Mesenchymal stem cell (in vitro differentiated cells and primary cell): ENCODE measurements at regions not wholly inside any gene's neighbourhood (a gene's known extent, or its start where the extent isn't known, plus 50 kb on each side); places are given as distances from the start of the nearest gene placed in this dataset.
A peak's percentile ranks its signal among the peaks of the same experiment; 100 is the strongest.

Experiments
- DNase-seq: peaks from one replicate; pipeline ENCODE4 v3.0.0-alpha.2; 2013
- H2AFZ ChIP-seq: one replicate; pipeline ENCODE4 v1.6.1; 2013; ENCODE audit warnings: low read depth, mild to moderate bottlenecking, control low read depth, inconsistent platforms, low read length, moderate library complexity
- H2AK5ac ChIP-seq: 2 replicates; pipeline ENCODE4 v1.6.1; 2013; ENCODE audit warnings: low read length, moderate library complexity, mild to moderate bottlenecking, inconsistent platforms; ENCODE audit not compliant: severe bottlenecking
- H2BK120ac ChIP-seq: one replicate; pipeline ENCODE4 v1.6.1; 2013; ENCODE audit warnings: low read depth, mild to moderate bottlenecking, inconsistent platforms, low read length, moderate library complexity
- H2BK12ac ChIP-seq, 2 experiments: one replicate each; pipeline ENCODE4 v1.6.1; 2013; ENCODE audit warnings: inconsistent platforms in 2 of 2, low read length in 2 of 2, mild to moderate bottlenecking in 2 of 2, moderate library complexity in 2 of 2, control low read depth in 1 of 2
- H2BK15ac ChIP-seq: one replicate; pipeline ENCODE4 v1.6.1; 2013; ENCODE audit warnings: mild to moderate bottlenecking, low read depth, inconsistent platforms; ENCODE audit not compliant: poor library complexity, severe bottlenecking
- H2BK5ac ChIP-seq: 2 replicates; pipeline ENCODE4 v1.6.1; 2013; ENCODE audit warnings: low read depth, mild to moderate bottlenecking, low read length, control low read depth, inconsistent platforms; ENCODE audit not compliant: poor library complexity, severe bottlenecking
- H3K14ac ChIP-seq, 2 experiments: one replicate each; pipeline ENCODE4 v1.6.1; 2013; ENCODE audit warnings: inconsistent platforms in 2 of 2, low read length in 2 of 2, control low read depth in 1 of 2, mild to moderate bottlenecking in 1 of 2, moderate library complexity in 1 of 2
- H3K18ac ChIP-seq, 2 experiments: one replicate each; pipeline ENCODE4 v1.6.1; 2013; ENCODE audit warnings: inconsistent platforms in 2 of 2, low read length in 2 of 2, control low read depth in 1 of 2, low read depth in 1 of 2, mild to moderate bottlenecking in 1 of 2
- H3K23ac ChIP-seq, 2 experiments: one replicate each; pipeline ENCODE4 v1.6.1; 2013; ENCODE audit warnings: inconsistent platforms in 2 of 2, low read length in 2 of 2, mild to moderate bottlenecking in 2 of 2, moderate library complexity in 2 of 2, control low read depth in 1 of 2
- H3K27ac ChIP-seq: 2 replicates; pipeline ENCODE4 v1.5.1; 2013; ENCODE audit warnings: mild to moderate bottlenecking, moderate library complexity, low read length, control low read depth, inconsistent platforms; ENCODE audit not compliant: poor library complexity, severe bottlenecking
- H3K27me3 ChIP-seq, 2 experiments: 2 replicates each; pipeline versions ENCODE4 v1.6.1 to v1.7.0; 2013; ENCODE audit warnings: low read length in 2 of 2, mild to moderate bottlenecking in 2 of 2, moderate library complexity in 2 of 2, control low read depth in 1 of 2, inconsistent platforms in 1 of 2; ENCODE audit not compliant: control insufficient read depth in 1 of 2, insufficient read depth in 1 of 2
- H3K36me3 ChIP-seq, 2 experiments: 2 replicates each; pipeline versions ENCODE4 v1.6.1 to v1.7.0; 2013; ENCODE audit warnings: low read length in 2 of 2, control low read depth in 1 of 2, inconsistent platforms in 1 of 2, low read depth in 1 of 2, mild to moderate bottlenecking in 1 of 2; ENCODE audit not compliant: insufficient read depth in 2 of 2, control insufficient read depth in 1 of 2
- H3K4ac ChIP-seq, 2 experiments: one replicate each; pipeline ENCODE4 v1.6.1; 2013; ENCODE audit warnings: inconsistent platforms in 2 of 2, low read length in 2 of 2, mild to moderate bottlenecking in 2 of 2, moderate library complexity in 2 of 2, control low read depth in 1 of 2, low read depth in 1 of 2
- H3K4me1 ChIP-seq: 2 replicates; pipeline ENCODE4 v1.6.1; 2013; ENCODE audit warnings: low read depth, low read length, control low read depth; ENCODE audit not compliant: control insufficient read depth, insufficient read depth
- H3K4me2 ChIP-seq: 2 replicates; pipeline ENCODE4 v1.6.1; 2013; ENCODE audit warnings: low read length, mild to moderate bottlenecking, inconsistent platforms; ENCODE audit not compliant: poor library complexity, severe bottlenecking
- H3K4me3 ChIP-seq, 2 experiments: 2 replicates each; pipeline versions ENCODE4 v1.5.1 to v1.7.0; 2013; ENCODE audit warnings: low read length in 2 of 2, mild to moderate bottlenecking in 2 of 2, control low read depth in 1 of 2, low read depth in 1 of 2; ENCODE audit not compliant: insufficient read depth in 1 of 2
- H3K79me1 ChIP-seq: replicated peaks from 2 replicates; pipeline ENCODE4 v1.6.1; 2013; ENCODE audit warnings: mild to moderate bottlenecking, control low read depth, low read length, inconsistent platforms; ENCODE audit not compliant: poor library complexity, severe bottlenecking
- H3K9ac ChIP-seq: 2 replicates; pipeline ENCODE4 v1.7.0; 2013; ENCODE audit warnings: mild to moderate bottlenecking, low read length, moderate library complexity
- H3K9me3 ChIP-seq: 2 replicates; pipeline ENCODE4 v1.7.0; 2013; ENCODE audit warnings: mild to moderate bottlenecking, low read length; ENCODE audit not compliant: control insufficient read depth
- H4K8ac ChIP-seq: one replicate; pipeline ENCODE4 v1.6.1; 2013; ENCODE audit warnings: inconsistent platforms, mild to moderate bottlenecking, low read length, moderate library complexity
- H4K91ac ChIP-seq: one replicate; pipeline ENCODE4 v1.6.1; 2013; ENCODE audit warnings: mild to moderate bottlenecking, low read length, inconsistent platforms
- WGBS: methylation state at CpG from one replicate; pipeline ENCODE4 v1.1.7; 2013; ENCODE audit warnings: mixed read lengths; 5-methylcytosine and 5-hydroxymethylcytosine counted together

GRCh38 chr3:178001670-178002101 lies 534.5 kb upstream of the KCNMB2 start:
- H3K18ac ChIP-seq: peak overlapping the region in 1 of 2 experiments; percentile 79
- no peaks in the 10 kb centered on the region for H3K27me3 ChIP-seq
- no peak overlapping the region for H3K4ac ChIP-seq
- H2AK5ac ChIP-seq: no peak overlapping the region
- H3K4me2 ChIP-seq: no peak overlapping the region
- H2BK12ac ChIP-seq: no peak overlapping the region
- no peak overlapping the region for H3K23ac ChIP-seq
- no peak for DNase-seq
- no peaks in the 10 kb centered on the region for H3K4me1 ChIP-seq
- no peak overlapping the region for H3K27ac ChIP-seq
- H4K91ac ChIP-seq: no peak overlapping the region
- no peak overlapping the region for H3K4me3 ChIP-seq
- no peaks in the 10 kb centered on the region for H3K36me3 ChIP-seq
- H2BK120ac ChIP-seq: no peak overlapping the region
- H2BK15ac ChIP-seq: no peak overlapping the region
- H3K14ac ChIP-seq: peak overlapping the region in 1 of 2 experiments; percentile 36
- no peak overlapping the region for H2AFZ ChIP-seq
- H3K9me3 ChIP-seq: no peaks in the 10 kb centered on the region
- H2BK5ac ChIP-seq: no peak overlapping the region
- H3K9ac ChIP-seq: no peak overlapping the region
- H4K8ac ChIP-seq: peak overlapping the region; percentile 24
- WGBS: 78% methylated on average over 1 of the region's 1 CpG
- H3K79me1 ChIP-seq: no peaks in the 10 kb centered on the region

GRCh38 chr3:178002113-178002512 lies 534.1 kb upstream of the KCNMB2 start:
- Histone ChIP-seq H2AK5ac (no peak overlapping the region), H3K4me2 (no peak overlapping the region), H2BK5ac (no peak overlapping the region), H3K23ac (no peak overlapping the region), H3K4me1 (no peaks in the 10 kb centered on the region), H3K4me3 (no peak overlapping the region), H3K27ac (no peak overlapping the region), H2AFZ (no peak overlapping the region), H3K9ac (no peak overlapping the region), H3K79me1 (no peaks in the 10 kb centered on the region), H3K27me3 (no peaks in the 10 kb centered on the region), H3K4ac (no peak overlapping the region), H2BK12ac (no peak overlapping the region), H2BK120ac (no peak overlapping the region), H3K9me3 (no peaks in the 10 kb centered on the region), H4K8ac (no peak overlapping the region), H2BK15ac (no peak overlapping the region), H3K36me3 (no peaks in the 10 kb centered on the region), H4K91ac (no peak overlapping the region), H3K14ac (no peak overlapping the region), H3K18ac (no peak overlapping the region)
- no peak for DNase-seq

DNA sequence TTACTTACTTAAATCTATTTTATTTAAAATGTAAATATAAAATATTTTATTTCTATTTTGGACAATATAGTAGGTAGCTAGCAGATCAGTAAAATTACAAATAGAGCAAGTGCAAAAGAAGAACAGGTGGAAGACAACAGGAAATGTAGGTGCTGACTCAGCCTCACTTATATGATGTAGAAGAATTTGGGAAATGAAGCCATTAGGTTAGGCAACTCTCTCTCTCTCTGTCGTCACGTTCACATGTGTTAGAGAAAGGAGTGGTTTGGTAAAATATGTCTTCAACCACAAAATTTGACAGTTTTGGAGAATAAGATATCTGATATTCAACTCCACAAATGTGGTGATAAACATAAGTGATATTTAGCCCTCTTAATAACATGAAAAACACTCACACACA lies 532.5 kb upstream of the KCNMB2 start:
- no peak overlapping the region for H2BK120ac ChIP-seq
- no peak overlapping the region for H3K4me2 ChIP-seq
- no peaks in the 10 kb centered on the region for H3K36me3 ChIP-seq

DNA sequence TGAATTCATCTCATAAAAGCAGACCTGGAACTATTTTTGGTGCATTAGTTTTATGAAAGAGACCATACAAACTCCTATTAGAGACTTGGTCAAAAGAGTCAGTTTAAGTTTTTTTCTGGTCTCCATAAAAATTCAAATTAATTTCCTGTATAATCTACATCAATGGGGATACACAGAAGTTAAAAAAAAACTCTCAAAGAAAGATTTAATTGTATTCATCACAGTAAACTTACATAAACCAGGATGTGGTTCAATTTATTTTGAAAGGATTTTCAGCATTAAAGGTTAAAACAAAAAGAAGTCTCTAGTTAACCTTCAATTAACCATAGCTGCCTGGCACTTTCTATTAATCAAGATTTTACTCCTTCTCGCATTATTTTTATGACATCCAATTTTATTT lies 530.3 kb upstream of the KCNMB2 start:
- Histone ChIP-seq H3K9ac (no peak overlapping the region), H3K4me3 (no peak overlapping the region), H2BK120ac (no peak overlapping the region), H4K91ac (no peak overlapping the region), H3K14ac (no peak overlapping the region), H3K4me2 (no peak overlapping the region), H3K4ac (no peak overlapping the region), H2AFZ (no peak overlapping the region), H3K79me1 (no peaks in the 10 kb centered on the region), H3K27ac (no peak overlapping the region), H3K23ac (no peak overlapping the region), H3K36me3 (no peaks in the 10 kb centered on the region), H2AK5ac (no peak overlapping the region), H3K4me1 (no peaks in the 10 kb centered on the region), H2BK5ac (no peak overlapping the region), H3K18ac (no peak overlapping the region), H2BK15ac (no peak overlapping the region), H3K27me3 (no peaks in the 10 kb centered on the region), H3K9me3 (no peaks in the 10 kb centered on the region), H4K8ac (no peak overlapping the region), H2BK12ac (no peak overlapping the region)
- DNase-seq: no peak
- WGBS: no CpG with 5 or more reads among the region's 1 CpG

More for the DNA sequence above, 532.5 kb upstream of the KCNMB2 start:
- H3K4me1 ChIP-seq: no peaks in the 10 kb centered on the region
- H3K4ac ChIP-seq: no peak overlapping the region
- DNase-seq: no peak
- no peaks in the 10 kb centered on the region for H3K9me3 ChIP-seq
- WGBS: 80% methylated on average over 1 of the region's 2 CpGs
- H3K27ac ChIP-seq: no peak overlapping the region
- no peak overlapping the region for H3K9ac ChIP-seq
- H3K14ac ChIP-seq: no peak overlapping the region
- no peak overlapping the region for H2BK15ac ChIP-seq
- H3K27me3 ChIP-seq: no peaks in the 10 kb centered on the region
- H3K4me3 ChIP-seq: no peak overlapping the region
- H2AFZ ChIP-seq: no peak overlapping the region
- H4K8ac ChIP-seq: no peak overlapping the region
- H2AK5ac ChIP-seq: no peak overlapping the region
- no peak overlapping the region for H2BK5ac ChIP-seq
- no peaks in the 10 kb centered on the region for H3K79me1 ChIP-seq
- H4K91ac ChIP-seq: no peak overlapping the region
- no peak overlapping the region for H2BK12ac ChIP-seq
- H3K23ac ChIP-seq: no peak overlapping the region
- H3K18ac ChIP-seq: no peak overlapping the region
